Hepatocyte (in vitro differentiated cells): ENCODE measurements at regions not wholly inside any gene's neighbourhood (a gene's known extent, or its start where the extent isn't known, plus 50 kb on each side); places are given as distances from the start of the nearest gene placed in this dataset.

ENCODE experiments used
- CTCF ChIP-seq: fragments of 200-600 bp; sonication (generic); IDR thresholded peaks from 2 replicates; pipeline ENCODE4 v1.5.1; 2016; ENCODE audit warnings: antibody characterized with exemption, mild to moderate bottlenecking; ENCODE audit not compliant: poor library complexity
- EZH2 ChIP-seq: fragments of 200-600 bp; sonication (generic); IDR thresholded peaks from 2 replicates; pipeline ENCODE4 v1.6.1; 2016; ENCODE audit warnings: antibody characterized with exemption, mild to moderate bottlenecking, borderline replicate concordance
- EZH2phosphoT487 ChIP-seq: fragments of 200-600 bp; sonication (generic); IDR thresholded peaks from one replicate; pipeline ENCODE4 v1.6.1; 2018; ENCODE audit warnings: antibody characterized with exemption, mild to moderate bottlenecking, low read depth, moderate library complexity; ENCODE audit not compliant: unreplicated experiment, severe bottlenecking

- TF ChIP-seq CTCF (no peak), EZH2 (no peak), EZH2phosphoT487 (no peak)
These were observed 729.0 kb upstream of the ANO3 start for GRCh38 chr11:25602959-25603358.
